HEK293 (cell line): ENCODE measurements at regions not wholly inside any gene's neighbourhood (a gene's known extent, or its start where the extent isn't known, plus 50 kb on each side); places are given as distances from the start of the nearest gene placed in this dataset.

ENCODE experiments used
- CTCF ChIA-PET: fragments of 350-600 bp; formaldehyde crosslinking; extraction: SDS; loops from one replicate; lab custom pipeline; 2021; ENCODE audit warnings: antibody characterized with exemption; lab: Yijun Ruan, JAX
- POLR2A ChIA-PET: fragments of 300-600 bp; formaldehyde crosslinking; extraction: SDS; loops from one replicate; lab custom pipeline; 2020; ENCODE audit warnings: antibody characterized with exemption, inconsistent platforms; lab: Yijun Ruan, JAX
- H3K27ac ChIP-seq: fragments of 200-500 bp; sonication (Bioruptor generic); 2 replicates; pipeline ENCODE4 v1.5.1; 2014; ENCODE audit warnings: low read depth, low read length, control low read depth, inconsistent platforms; ENCODE audit errors: extremely low read depth
- H3K36me3 ChIP-seq, 2 experiments: fragments of 200-500 bp in 1 of 2; sonication (Bioruptor generic) in 1 of 2; 1 replicate in 1 of 2; 2 replicates in 1 of 2; pipeline ENCODE4 v1.5.1; 2014 to 2017; ENCODE audit warnings: inconsistent platforms in 2 of 2, low read length in 2 of 2; ENCODE audit not compliant: control insufficient read depth in 2 of 2, insufficient read depth in 1 of 2
- H3K4me1 ChIP-seq: fragments of 200-500 bp; sonication (Bioruptor generic); 2 replicates; pipeline ENCODE4 v1.5.1; 2014; ENCODE audit warnings: mild to moderate bottlenecking, low read length, inconsistent platforms; ENCODE audit not compliant: control insufficient read depth, insufficient read depth
- H3K4me3 ChIP-seq: 2 replicates; pipeline ENCODE4 v1.5.1; 2011; ENCODE audit warnings: low read depth, mild to moderate bottlenecking, control low read depth, low read length, moderate library complexity
- H3K9me3 ChIP-seq: fragments of 200-500 bp; sonication (Bioruptor generic); 2 replicates; pipeline ENCODE4 v1.5.1; 2014; ENCODE audit warnings: low read depth, low read length, inconsistent platforms; ENCODE audit not compliant: control insufficient read depth, insufficient read depth
- HOXA7 ChIP-seq: sonication (generic); formaldehyde crosslinking; IDR thresholded peaks from 2 replicates; pipeline ENCODE4 v1.8.1; 2022; ENCODE audit warnings: missing genetic modification reagents, borderline replicate concordance
- MZF1 ChIP-seq: fragments of 450-650 bp; formaldehyde crosslinking; IDR thresholded peaks from 2 replicates; pipeline ENCODE4 v1.5.1; 2017; ENCODE audit warnings: missing biosample characterization, missing genetic modification characterization, borderline replicate concordance
- PRDM1 ChIP-seq: fragments of 450-650 bp; formaldehyde crosslinking; IDR thresholded peaks from 2 replicates; pipeline ENCODE4; 2016; ENCODE audit warnings: missing biosample characterization, missing genetic modification characterization
- RBAK ChIP-seq: fragments of 450-650 bp; formaldehyde crosslinking; IDR thresholded peaks from 2 replicates; pipeline ENCODE4 v1.5.1; 2016; ENCODE audit warnings: missing biosample characterization, missing genetic modification characterization
- TRIM28 ChIP-seq: IDR thresholded peaks from 2 replicates; pipeline ENCODE4 v1.6.1; 2011; ENCODE audit warnings: low read length, control low read depth, borderline replicate concordance
- ZBTB1 ChIP-seq: fragments of 450-650 bp; formaldehyde crosslinking; IDR thresholded peaks from 2 replicates; pipeline ENCODE4 v1.5.1; 2016; ENCODE audit warnings: missing biosample characterization, missing genetic modification characterization
- ZNF350 ChIP-seq: fragments of 450-650 bp; formaldehyde crosslinking; IDR thresholded peaks from 2 replicates; pipeline ENCODE4 v1.5.0; 2017; ENCODE audit warnings: missing biosample characterization, mild to moderate bottlenecking, missing genetic modification characterization
- ZNF391 ChIP-seq: fragments of 450-650 bp; formaldehyde crosslinking; IDR thresholded peaks from 2 replicates; pipeline ENCODE4 v1.5.1; 2016; ENCODE audit warnings: low read depth, missing biosample characterization, missing genetic modification characterization, borderline replicate concordance
- ZNF426 ChIP-seq: fragments of 450-650 bp; formaldehyde crosslinking; IDR thresholded peaks from 2 replicates; pipeline ENCODE4 v1.5.1; 2017; ENCODE audit warnings: missing biosample characterization, missing genetic modification characterization, mild to moderate bottlenecking, inconsistent platforms, moderate library complexity
- ZNF521 ChIP-seq: fragments of 450-650 bp; formaldehyde crosslinking; IDR thresholded peaks from 2 replicates; pipeline ENCODE4 v1.5.1; 2017; ENCODE audit warnings: missing biosample characterization, mild to moderate bottlenecking, missing genetic modification characterization
- ZNF660 ChIP-seq: fragments of 450-650 bp; IDR thresholded peaks from 2 replicates; pipeline ENCODE4 v1.5.1; 2018; ENCODE audit warnings: missing biosample characterization, mild to moderate bottlenecking, missing genetic modification characterization
- ZNF76 ChIP-seq: fragments of 450-650 bp; formaldehyde crosslinking; IDR thresholded peaks from 2 replicates; pipeline ENCODE4; 2016; ENCODE audit warnings: low read depth, missing biosample characterization, missing genetic modification characterization, borderline replicate concordance
- ZNF843 ChIP-seq: fragments of 450-650 bp; formaldehyde crosslinking; IDR thresholded peaks from 2 replicates; pipeline ENCODE4 v1.5.1; 2016; ENCODE audit warnings: missing biosample characterization, missing genetic modification characterization
- ZSCAN30 ChIP-seq: fragments of 450-650 bp; IDR thresholded peaks from 2 replicates; pipeline ENCODE4 v1.5.1; 2018; ENCODE audit warnings: missing biosample characterization, mild to moderate bottlenecking, missing genetic modification characterization, moderate library complexity
- TF ChIP-seq, protein P1 (sequence below): fragments of 450-650 bp; IDR thresholded peaks from 2 replicates; pipeline ENCODE4 v1.5.1; 2018; ENCODE audit warnings: missing biosample characterization, mild to moderate bottlenecking, missing genetic modification characterization
- TF ChIP-seq, protein P2 (sequence below): fragments of 450-650 bp; formaldehyde crosslinking; IDR thresholded peaks from 2 replicates; pipeline ENCODE4 v1.5.1; 2017; ENCODE audit warnings: missing biosample characterization, missing genetic modification characterization
- TF ChIP-seq, protein P3 (sequence below): fragments of 450-650 bp; formaldehyde crosslinking; IDR thresholded peaks from 2 replicates; pipeline ENCODE4 v1.5.1; 2017; ENCODE audit warnings: missing biosample characterization, missing genetic modification characterization
- TF ChIP-seq, protein P4 (sequence below): fragments of 450-650 bp; formaldehyde crosslinking; IDR thresholded peaks from 2 replicates; pipeline ENCODE4 v1.5.1; 2016; ENCODE audit warnings: missing biosample characterization, missing genetic modification characterization
- TF ChIP-seq, protein P5 (sequence below): fragments of 450-650 bp; formaldehyde crosslinking; conservative IDR thresholded peaks from 2 replicates; pipeline ENCODE4 v1.5.1; 2016; ENCODE audit warnings: low read depth, missing biosample characterization, missing genetic modification characterization

DNA sequence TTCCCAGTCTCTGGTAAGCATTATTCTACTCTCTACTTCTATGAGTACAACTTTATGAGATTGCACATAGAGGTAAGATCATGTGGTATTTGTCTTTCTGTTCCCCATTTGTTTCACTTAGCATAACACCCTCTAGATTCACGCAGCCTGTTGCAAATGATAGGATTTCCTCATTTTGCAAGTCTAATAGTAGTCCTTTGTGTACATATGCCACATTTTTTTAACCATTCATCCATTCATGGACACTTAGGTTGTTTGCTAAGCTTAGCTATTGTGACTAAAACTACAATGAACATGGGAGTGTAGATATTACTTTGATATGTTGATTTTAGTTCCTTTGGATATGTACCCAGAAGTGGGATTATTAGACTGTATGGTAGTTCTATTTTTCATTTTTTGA, 717.9 kb upstream of the ALCAM start (continued):
- TF ChIP-seq ZNF76 (tag by site-specific recombination) (no peak), ZNF350 (tag by site-specific recombination) (no peak), ZNF521 (tag by site-specific recombination) (no peak), HOXA7 (CRISPR knock-in tag) (no peak)
- TF ChIP-seq, protein P1, sequence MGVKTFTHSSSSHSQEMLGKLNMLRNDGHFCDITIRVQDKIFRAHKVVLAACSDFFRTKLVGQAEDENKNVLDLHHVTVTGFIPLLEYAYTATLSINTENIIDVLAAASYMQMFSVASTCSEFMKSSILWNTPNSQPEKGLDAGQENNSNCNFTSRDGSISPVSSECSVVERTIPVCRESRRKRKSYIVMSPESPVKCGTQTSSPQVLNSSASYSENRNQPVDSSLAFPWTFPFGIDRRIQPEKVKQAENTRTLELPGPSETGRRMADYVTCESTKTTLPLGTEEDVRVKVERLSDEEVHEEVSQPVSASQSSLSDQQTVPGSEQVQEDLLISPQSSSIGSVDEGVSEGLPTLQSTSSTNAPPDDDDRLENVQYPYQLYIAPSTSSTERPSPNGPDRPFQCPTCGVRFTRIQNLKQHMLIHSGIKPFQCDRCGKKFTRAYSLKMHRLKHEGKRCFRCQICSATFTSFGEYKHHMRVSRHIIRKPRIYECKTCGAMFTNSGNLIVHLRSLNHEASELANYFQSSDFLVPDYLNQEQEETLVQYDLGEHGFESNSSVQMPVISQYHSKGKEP (tag by site-specific recombination), result no peak
- TF ChIP-seq, all 188 proteins: peak for 0

DNA sequence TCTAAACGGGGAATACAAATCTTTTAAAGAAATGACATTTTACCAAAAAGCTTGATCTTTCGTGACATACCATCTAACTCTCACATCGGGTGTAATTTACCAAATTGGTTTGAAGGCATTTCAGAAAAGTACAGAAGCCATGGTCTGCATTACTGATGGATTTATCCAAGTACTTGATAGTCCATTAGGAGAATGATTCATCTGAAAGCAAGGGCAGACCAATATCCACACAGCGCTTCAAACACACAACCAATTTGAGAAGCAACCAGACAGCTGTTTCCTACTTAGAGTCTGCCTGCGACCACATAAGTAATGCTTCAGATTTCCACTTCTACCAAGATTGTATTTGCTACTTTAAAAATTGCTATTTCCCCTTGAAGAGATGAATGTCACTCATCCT, 697.6 kb upstream of the ALCAM start:
- Histone ChIP-seq H3K36me3 (no peaks in the 10 kb centered on the region), H3K9me3 (no peaks in the 10 kb centered on the region), H3K27ac (no peak overlapping the region), H3K4me3 (no peak overlapping the region), H3K4me1 (no peaks in the 10 kb centered on the region)
- TF ChIP-seq MZF1, result no peak
- TF ChIP-seq, protein P1 (tag by site-specific recombination), result no peak
- no peak for TF ChIP-seq ZNF350 (tag by site-specific recombination)
- no peak for TF ChIP-seq ZNF660
- TF ChIP-seq, protein P2, sequence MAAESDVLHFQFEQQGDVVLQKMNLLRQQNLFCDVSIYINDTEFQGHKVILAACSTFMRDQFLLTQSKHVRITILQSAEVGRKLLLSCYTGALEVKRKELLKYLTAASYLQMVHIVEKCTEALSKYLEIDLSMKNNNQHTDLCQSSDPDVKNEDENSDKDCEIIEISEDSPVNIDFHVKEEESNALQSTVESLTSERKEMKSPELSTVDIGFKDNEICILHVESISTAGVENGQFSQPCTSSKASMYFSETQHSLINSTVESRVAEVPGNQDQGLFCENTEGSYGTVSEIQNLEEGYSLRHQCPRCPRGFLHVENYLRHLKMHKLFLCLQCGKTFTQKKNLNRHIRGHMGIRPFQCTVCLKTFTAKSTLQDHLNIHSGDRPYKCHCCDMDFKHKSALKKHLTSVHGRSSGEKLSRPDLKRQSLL (tag by site-specific recombination), result no peak
- TF ChIP-seq, protein P3, sequence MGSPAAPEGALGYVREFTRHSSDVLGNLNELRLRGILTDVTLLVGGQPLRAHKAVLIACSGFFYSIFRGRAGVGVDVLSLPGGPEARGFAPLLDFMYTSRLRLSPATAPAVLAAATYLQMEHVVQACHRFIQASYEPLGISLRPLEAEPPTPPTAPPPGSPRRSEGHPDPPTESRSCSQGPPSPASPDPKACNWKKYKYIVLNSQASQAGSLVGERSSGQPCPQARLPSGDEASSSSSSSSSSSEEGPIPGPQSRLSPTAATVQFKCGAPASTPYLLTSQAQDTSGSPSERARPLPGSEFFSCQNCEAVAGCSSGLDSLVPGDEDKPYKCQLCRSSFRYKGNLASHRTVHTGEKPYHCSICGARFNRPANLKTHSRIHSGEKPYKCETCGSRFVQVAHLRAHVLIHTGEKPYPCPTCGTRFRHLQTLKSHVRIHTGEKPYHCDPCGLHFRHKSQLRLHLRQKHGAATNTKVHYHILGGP (tag by site-specific recombination), result no peak
- TF ChIP-seq ZNF391 (tag by site-specific recombination), result no peak
- TF ChIP-seq TRIM28, result no peak
- TF ChIP-seq RBAK, result no peak
- TF ChIP-seq PRDM1 (tag by site-specific recombination), result no peak
- TF ChIP-seq, protein P4, sequence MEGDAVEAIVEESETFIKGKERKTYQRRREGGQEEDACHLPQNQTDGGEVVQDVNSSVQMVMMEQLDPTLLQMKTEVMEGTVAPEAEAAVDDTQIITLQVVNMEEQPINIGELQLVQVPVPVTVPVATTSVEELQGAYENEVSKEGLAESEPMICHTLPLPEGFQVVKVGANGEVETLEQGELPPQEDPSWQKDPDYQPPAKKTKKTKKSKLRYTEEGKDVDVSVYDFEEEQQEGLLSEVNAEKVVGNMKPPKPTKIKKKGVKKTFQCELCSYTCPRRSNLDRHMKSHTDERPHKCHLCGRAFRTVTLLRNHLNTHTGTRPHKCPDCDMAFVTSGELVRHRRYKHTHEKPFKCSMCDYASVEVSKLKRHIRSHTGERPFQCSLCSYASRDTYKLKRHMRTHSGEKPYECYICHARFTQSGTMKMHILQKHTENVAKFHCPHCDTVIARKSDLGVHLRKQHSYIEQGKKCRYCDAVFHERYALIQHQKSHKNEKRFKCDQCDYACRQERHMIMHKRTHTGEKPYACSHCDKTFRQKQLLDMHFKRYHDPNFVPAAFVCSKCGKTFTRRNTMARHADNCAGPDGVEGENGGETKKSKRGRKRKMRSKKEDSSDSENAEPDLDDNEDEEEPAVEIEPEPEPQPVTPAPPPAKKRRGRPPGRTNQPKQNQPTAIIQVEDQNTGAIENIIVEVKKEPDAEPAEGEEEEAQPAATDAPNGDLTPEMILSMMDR (tag by site-specific recombination), result no peak
- TF ChIP-seq, protein P5, sequence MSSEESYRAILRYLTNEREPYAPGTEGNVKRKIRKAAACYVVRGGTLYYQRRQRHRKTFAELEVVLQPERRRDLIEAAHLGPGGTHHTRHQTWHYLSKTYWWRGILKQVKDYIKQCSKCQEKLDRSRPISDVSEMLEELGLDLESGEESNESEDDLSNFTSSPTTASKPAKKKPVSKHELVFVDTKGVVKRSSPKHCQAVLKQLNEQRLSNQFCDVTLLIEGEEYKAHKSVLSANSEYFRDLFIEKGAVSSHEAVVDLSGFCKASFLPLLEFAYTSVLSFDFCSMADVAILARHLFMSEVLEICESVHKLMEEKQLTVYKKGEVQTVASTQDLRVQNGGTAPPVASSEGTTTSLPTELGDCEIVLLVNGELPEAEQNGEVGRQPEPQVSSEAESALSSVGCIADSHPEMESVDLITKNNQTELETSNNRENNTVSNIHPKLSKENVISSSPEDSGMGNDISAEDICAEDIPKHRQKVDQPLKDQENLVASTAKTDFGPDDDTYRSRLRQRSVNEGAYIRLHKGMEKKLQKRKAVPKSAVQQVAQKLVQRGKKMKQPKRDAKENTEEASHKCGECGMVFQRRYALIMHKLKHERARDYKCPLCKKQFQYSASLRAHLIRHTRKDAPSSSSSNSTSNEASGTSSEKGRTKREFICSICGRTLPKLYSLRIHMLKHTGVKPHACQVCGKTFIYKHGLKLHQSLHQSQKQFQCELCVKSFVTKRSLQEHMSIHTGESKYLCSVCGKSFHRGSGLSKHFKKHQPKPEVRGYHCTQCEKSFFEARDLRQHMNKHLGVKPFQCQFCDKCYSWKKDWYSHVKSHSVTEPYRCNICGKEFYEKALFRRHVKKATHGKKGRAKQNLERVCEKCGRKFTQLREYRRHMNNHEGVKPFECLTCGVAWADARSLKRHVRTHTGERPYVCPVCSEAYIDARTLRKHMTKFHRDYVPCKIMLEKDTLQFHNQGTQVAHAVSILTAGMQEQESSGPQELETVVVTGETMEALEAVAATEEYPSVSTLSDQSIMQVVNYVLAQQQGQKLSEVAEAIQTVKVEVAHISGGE (tag by site-specific recombination), result no peak
- no peak for TF ChIP-seq ZSCAN30 (tag by site-specific recombination)
- TF ChIP-seq ZBTB1 (tag by site-specific recombination), result no peak
- no peak for TF ChIP-seq ZNF843 (tag by site-specific recombination)
- TF ChIP-seq ZNF426 (tag by site-specific recombination), result no peak
- POLR2A ChIA-PET, result no interaction called here
- CTCF ChIA-PET, result no interaction called here
